Lower leg skin (tissue), 4 donors: ENCODE measurements at regions not wholly inside any gene's neighbourhood (a gene's known extent, or its start where the extent isn't known, plus 50 kb on each side); places are given as distances from the start of the nearest gene placed in this dataset.
A peak's percentile ranks its signal among the peaks of the same experiment; 100 is the strongest.

Experiments used
- DNase-seq, 2 donors: peaks; one replicate each; pipeline ENCODE4 v3.0.0-alpha.2; 2019; ENCODE audit warnings: low spot score in 2 of 2
- H3K4me3 ChIP-seq: fragments of 200-600 bp; sonication (generic); 2 replicates; pipeline ENCODE4 v1.5.1; 2017; ENCODE audit warnings: mild to moderate bottlenecking, low read depth; ENCODE audit not compliant: poor library complexity, severe bottlenecking
- POLR2A ChIP-seq, 2 donors: fragments of 450-650 bp; IDR thresholded peaks; one replicate each; pipeline ENCODE4 v1.6.1; 2016 to 2017; ENCODE audit warnings: antibody characterized with exemption in 2 of 2, mild to moderate bottlenecking in 1 of 2, moderate library complexity in 1 of 2
- WGBS, 2 donors: methylation state at CpG; one replicate each; pipeline ENCODE4 v1.1.5; 2018; 5-methylcytosine and 5-hydroxymethylcytosine counted together
- intact Hi-C: fragments of 100-400 bp; cut with DNase I; formaldehyde crosslinking; loops from one replicate; pipeline ENCODE4 v1.15.0; 2023; ENCODE audit warnings: low total_unique reads
- TF ChIP-seq, protein P1 (sequence below), 3 donors: fragments of 450-650 bp; IDR thresholded peaks; one replicate each; pipeline ENCODE4 v1.5.1; 2016; ENCODE audit warnings: antibody characterized with exemption in 3 of 3, mild to moderate bottlenecking in 3 of 3, moderate library complexity in 2 of 3

DNA sequence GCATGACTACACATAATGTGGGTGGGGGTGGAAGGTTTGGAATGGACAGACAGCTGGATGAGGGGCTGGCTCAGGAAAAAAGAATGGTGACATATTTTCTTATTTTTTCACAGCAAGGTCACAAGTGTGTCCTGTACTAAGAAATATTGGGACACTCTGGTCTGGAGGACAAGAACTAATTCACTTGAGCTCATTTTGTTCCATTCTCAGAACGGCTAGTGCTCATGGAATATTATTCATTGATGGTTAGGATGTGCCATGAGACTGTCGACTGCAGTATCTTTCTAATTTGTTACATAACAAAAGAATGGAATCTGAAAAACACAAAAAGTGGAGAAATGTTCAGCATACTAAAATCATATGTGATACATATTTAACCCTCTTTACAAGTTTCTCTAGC is 149.5 kb downstream of the BMP4 start:
- intact Hi-C loops, result loop anchor here (5.0 kb wide), 1 partner anchor 920 kb away; no protein-coding TSS in a partner anchor
- H3K4me3 ChIP-seq, result no peak overlapping the region
- 58 to 77% methylated on average over 2 of the region's 2 CpGs for WGBS, 2 donors
- no peak for DNase-seq
- TF ChIP-seq POLR2A (IDR thresholded peaks at IDR 0.05), result no peak
- TF ChIP-seq, protein P1, sequence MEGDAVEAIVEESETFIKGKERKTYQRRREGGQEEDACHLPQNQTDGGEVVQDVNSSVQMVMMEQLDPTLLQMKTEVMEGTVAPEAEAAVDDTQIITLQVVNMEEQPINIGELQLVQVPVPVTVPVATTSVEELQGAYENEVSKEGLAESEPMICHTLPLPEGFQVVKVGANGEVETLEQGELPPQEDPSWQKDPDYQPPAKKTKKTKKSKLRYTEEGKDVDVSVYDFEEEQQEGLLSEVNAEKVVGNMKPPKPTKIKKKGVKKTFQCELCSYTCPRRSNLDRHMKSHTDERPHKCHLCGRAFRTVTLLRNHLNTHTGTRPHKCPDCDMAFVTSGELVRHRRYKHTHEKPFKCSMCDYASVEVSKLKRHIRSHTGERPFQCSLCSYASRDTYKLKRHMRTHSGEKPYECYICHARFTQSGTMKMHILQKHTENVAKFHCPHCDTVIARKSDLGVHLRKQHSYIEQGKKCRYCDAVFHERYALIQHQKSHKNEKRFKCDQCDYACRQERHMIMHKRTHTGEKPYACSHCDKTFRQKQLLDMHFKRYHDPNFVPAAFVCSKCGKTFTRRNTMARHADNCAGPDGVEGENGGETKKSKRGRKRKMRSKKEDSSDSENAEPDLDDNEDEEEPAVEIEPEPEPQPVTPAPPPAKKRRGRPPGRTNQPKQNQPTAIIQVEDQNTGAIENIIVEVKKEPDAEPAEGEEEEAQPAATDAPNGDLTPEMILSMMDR (IDR thresholded peaks at IDR 0.05), result no peak

DNA sequence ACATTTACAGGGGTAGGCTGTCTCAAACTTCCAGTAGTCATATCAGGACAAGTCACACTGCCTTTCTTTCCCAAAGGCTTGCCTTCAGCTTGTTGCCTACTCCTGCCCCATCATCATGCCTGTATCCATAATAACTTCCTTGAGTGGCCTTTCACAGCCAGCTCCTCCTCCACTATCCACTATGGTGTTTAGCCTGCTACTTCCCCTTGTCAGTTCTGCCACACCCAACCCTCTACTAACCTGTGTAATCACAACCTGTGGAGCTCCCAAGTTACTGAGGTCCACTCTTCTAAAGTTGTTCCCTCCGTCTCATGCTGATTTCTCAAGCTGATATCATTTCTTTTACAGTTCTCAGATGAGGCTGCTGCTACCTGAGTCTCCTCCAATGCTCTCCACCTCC is 159.9 kb downstream of the BMP4 start:
- WGBS, 2 donors, result 94% methylated on average over 1 of the region's 1 CpG
- no peak overlapping the region for H3K4me3 ChIP-seq
- TF ChIP-seq POLR2A (IDR thresholded peaks at IDR 0.05), result no peak
- TF ChIP-seq, protein P1 (IDR thresholded peaks at IDR 0.05), result no peak
- intact Hi-C loops, result no loop called here
- no peak for DNase-seq

DNA sequence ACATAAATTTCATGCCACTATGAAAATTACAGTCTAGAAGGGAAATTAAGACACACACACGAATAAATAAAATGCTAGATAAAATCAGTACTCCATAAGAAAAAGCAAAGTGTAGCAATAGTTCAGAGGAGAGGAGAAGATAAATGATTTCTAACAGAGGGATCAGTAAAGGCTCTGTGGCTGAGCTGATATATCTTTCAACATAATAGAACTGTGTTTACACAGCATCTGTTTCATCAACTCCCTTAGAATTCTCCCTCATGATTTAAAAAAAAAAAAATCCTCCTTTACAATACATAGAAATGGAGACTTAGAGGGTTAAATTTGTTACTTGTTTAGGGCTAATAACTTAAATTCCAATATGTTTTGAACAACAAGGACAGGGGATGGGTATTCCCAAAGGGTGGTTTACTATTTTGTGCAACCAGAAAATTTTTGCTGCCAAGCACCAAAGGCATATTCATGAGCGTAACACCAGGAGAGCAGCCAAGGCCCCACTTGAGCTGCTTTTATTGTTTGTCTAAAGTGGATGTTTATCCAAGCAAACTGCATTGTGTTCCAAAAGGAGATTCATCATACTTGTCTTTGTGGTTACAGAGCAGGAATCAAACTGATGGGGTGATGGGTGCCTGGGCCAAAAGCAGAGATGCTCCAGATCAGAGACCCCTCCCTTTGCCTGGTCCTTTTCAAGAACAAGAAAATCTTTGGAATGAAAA is 162.7 kb downstream of the BMP4 start:
- 52 to 57% methylated on average over 2 of the region's 2 CpGs for WGBS, 2 donors

DNA sequence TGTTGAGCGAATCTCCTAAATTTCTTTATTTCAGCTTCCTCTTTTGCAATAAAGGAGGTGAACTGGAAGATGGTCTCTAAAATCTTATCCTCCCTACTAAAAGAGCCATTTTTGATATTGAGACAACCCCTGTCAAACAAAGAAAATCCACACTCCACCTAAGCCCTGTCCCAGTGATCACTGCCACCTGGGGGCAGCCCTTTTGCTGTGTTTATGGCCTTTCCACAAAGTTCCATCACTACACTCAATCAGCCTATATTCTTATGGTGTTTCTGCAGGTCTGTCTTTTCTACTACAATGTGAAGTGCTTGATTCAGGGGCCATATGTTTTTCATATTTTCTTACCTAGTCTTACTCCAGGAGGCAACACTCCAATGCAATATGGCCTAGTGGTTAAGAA is 163.7 kb downstream of the BMP4 start:
- 95 to 96% methylated on average over 1 of the region's 1 CpG for WGBS, 2 donors
- intact Hi-C loops, result no loop called here
- H3K4me3 ChIP-seq, result no peak overlapping the region
- no peak for DNase-seq
- no peak for TF ChIP-seq POLR2A (IDR thresholded peaks at IDR 0.05)
- TF ChIP-seq, protein P1 (IDR thresholded peaks at IDR 0.05), result no peak

More for the DNA sequence above, 162.7 kb downstream of the BMP4 start:
- peak in 1 of 2 donors; percentile 54 for DNase-seq
- no peak for TF ChIP-seq POLR2A (IDR thresholded peaks at IDR 0.05)
- TF ChIP-seq, protein P1 (IDR thresholded peaks at IDR 0.05), result no peak
- no peak overlapping the region for H3K4me3 ChIP-seq
- intact Hi-C loops, result no loop called here

DNA sequence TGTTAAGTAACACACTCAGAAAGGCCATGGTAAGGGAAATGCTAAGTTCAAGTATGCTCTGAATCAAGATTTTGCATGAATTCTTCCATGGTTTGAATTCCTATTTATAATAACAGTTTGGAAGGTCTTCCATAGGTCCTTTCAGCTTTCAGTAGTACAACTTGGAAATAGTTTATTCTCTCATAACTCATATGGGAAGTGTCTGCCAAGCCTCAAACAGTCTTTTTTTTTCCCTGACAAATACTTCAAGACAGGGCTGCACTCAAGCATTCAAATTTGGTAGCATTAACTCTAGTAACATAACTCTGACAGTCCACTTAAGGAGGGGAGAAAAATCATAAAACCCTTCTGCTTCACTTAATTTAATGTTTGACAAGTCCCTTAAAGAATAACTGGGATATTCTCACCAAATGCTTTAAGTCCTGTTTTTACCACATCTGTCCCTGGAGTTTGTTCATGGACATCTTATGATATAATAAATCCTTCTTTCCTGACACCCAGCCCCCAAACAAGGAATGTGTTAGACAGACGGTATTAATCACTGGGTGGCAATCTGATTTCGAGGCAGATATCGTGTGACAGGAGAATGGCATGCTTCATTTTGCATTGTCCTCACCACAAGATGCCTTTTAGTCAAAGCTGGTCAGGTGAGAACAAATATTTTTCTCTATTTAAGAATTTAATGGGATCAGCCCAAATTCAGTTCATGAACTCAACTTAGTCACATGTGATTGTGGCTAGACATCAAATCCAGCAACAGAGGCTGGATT is 165.7 kb downstream of the BMP4 start:
- DNase-seq, result no peak
- intact Hi-C loops, result no loop called here
- WGBS, 2 donors, result 36 to 53% methylated on average over 3 of the region's 3 CpGs

More for the DNA sequence above, 165.7 kb downstream of the BMP4 start:
- no peak overlapping the region for H3K4me3 ChIP-seq
- no peak for TF ChIP-seq POLR2A (IDR thresholded peaks at IDR 0.05)
- TF ChIP-seq, protein P1 (IDR thresholded peaks at IDR 0.05), result no peak
